Keratinocyte (primary cell): ENCODE measurements at regions not wholly inside any gene's neighbourhood (a gene's known extent, or its start where the extent isn't known, plus 50 kb on each side); places are given as distances from the start of the nearest gene placed in this dataset.

Experiments used
- CTCF ChIP-seq, 3 experiments: IDR thresholded peaks in 1 of 3; conservative IDR thresholded peaks in 1 of 3; optimal IDR thresholded peaks in 1 of 3; 2 replicates in 2 of 3; 3 replicates in 1 of 3; pipeline versions ENCODE3 to v1.5.1; 2011; ENCODE audit warnings: low read length in 3 of 3, mild to moderate bottlenecking in 3 of 3, moderate library complexity in 2 of 3, control low read depth in 1 of 3, inconsistent platforms in 1 of 3; ENCODE audit not compliant: insufficient read depth in 2 of 3; ENCODE audit errors: extremely low read depth in 1 of 3
- EZH2 ChIP-seq: IDR thresholded peaks from one replicate; pipeline ENCODE4 v1.6.1; 2012; ENCODE audit warnings: inconsistent platforms, mild to moderate bottlenecking, low read length, moderate library complexity

- no peak for TF ChIP-seq EZH2
- TF ChIP-seq CTCF (optimal IDR thresholded peaks at IDR 0.05 in 1 of 3, IDR thresholded peaks at IDR 0.05 in 1 of 3, conservative IDR thresholded peaks at IDR 0.05 in 1 of 3; ENCODE audit: extremely low read depth in 1 of 3, insufficient read depth in 2 of 3, low read length in 3 of 3), result no peak
These were observed 856.8 kb upstream of the ACVR2A start for GRCh38 chr2:146987996-146988395.
